Ecto neural progenitor cell (in vitro differentiated cells): ENCODE measurements at regions not wholly inside any gene's neighbourhood (a gene's known extent, or its start where the extent isn't known, plus 50 kb on each side); places are given as distances from the start of the nearest gene placed in this dataset.
A peak's percentile ranks its signal among the peaks of the same experiment; 100 is the strongest.
"Not testable (repeated sequence)": the region's sequence is repeated elsewhere in the genome, so short reads cannot be mapped to it uniquely, and the experiment has no call there.

Source experiments
- DNase-seq: peaks from one replicate; pipeline ENCODE4 v3.0.0-alpha.2; 2018; ENCODE audit warnings: low spot score

- DNase-seq: no peak
These were observed 114.1 kb downstream of the GXYLT1 start for GRCh38 chr12:42030588-42030987.

- DNase-seq: no peak
These were observed 117.1 kb downstream of the GXYLT1 start for GRCh38 chr12:42027546-42027945.

- no peak for DNase-seq
These were observed 120.2 kb downstream of the GXYLT1 start for GRCh38 chr12:42024495-42024830.

GRCh38 chr12:42023733-42024494 lies 120.8 kb downstream of the GXYLT1 start:
- peak; percentile 93 for DNase-seq

GRCh38 chr12:42021937-42022336 lies 122.7 kb downstream of the GXYLT1 start:
- not testable (repeated sequence) for DNase-seq

- DNase-seq: no peak
These were observed 123.2 kb downstream of the GXYLT1 start for GRCh38 chr12:42021469-42021868.

- DNase-seq: no peak
These were observed 124.4 kb downstream of the GXYLT1 start for GRCh38 chr12:42020226-42020625.

- no peak for DNase-seq
These were observed 124.9 kb downstream of the GXYLT1 start for GRCh38 chr12:42019746-42020145.

GRCh38 chr12:42017051-42017450 lies 127.6 kb downstream of the GXYLT1 start:
- no peak for DNase-seq

GRCh38 chr12:42015051-42015461 lies 129.6 kb downstream of the GXYLT1 start:
- no peak for DNase-seq

- DNase-seq: not testable (repeated sequence)
These were observed 132.2 kb downstream of the GXYLT1 start for GRCh38 chr12:42012501-42012900.

- DNase-seq: no peak
These were observed 134.0 kb downstream of the GXYLT1 start for GRCh38 chr12:42010715-42011114.

- no peak for DNase-seq
These were observed 134.4 kb downstream of the GXYLT1 start for GRCh38 chr12:42010257-42010656.

- no peak for DNase-seq
These were observed 135.7 kb downstream of the GXYLT1 start for GRCh38 chr12:42008996-42009395.

- no peak for DNase-seq
These were observed 141.6 kb downstream of the GXYLT1 start for GRCh38 chr12:42003031-42003430.

- DNase-seq: no peak
These were observed 142.1 kb downstream of the GXYLT1 start for GRCh38 chr12:42002563-42002962.

GRCh38 chr12:41998436-41998835 lies 146.2 kb downstream of the GXYLT1 start:
- no peak for DNase-seq

- no peak for DNase-seq
These were observed 151.4 kb downstream of the GXYLT1 start for GRCh38 chr12:41993283-41993682.

GRCh38 chr12:41992692-41993215 lies 151.9 kb downstream of the GXYLT1 start:
- DNase-seq: no peak

- no peak for DNase-seq
These were observed 152.7 kb downstream of the GXYLT1 start for GRCh38 chr12:41992022-41992421.

GRCh38 chr12:41988715-41989114 lies 156.0 kb downstream of the GXYLT1 start:
- DNase-seq: no peak

GRCh38 chr12:41986513-41986912 lies 158.2 kb downstream of the GXYLT1 start:
- not testable (repeated sequence) for DNase-seq

- no peak for DNase-seq
These were observed 160.8 kb downstream of the GXYLT1 start for GRCh38 chr12:41983856-41984255.

- DNase-seq: no peak
These were observed 161.3 kb downstream of the GXYLT1 start for GRCh38 chr12:41983394-41983793.
